Hematopoietic multipotent progenitor cell (in vitro differentiated cells): ENCODE measurements at regions not wholly inside any gene's neighbourhood (a gene's known extent, or its start where the extent isn't known, plus 50 kb on each side); places are given as distances from the start of the nearest gene placed in this dataset.
"Not testable (repeated sequence)": the region's sequence is repeated elsewhere in the genome, so short reads cannot be mapped to it uniquely, and the experiment has no call there.

Experiments
- DNase-seq, 3 donors: peaks; one replicate each; pipeline ENCODE4 v3.0.0-alpha.2; 2011 to 2015; ENCODE audit warnings: low read depth in 2 of 3, low spot score in 2 of 3

DNA sequence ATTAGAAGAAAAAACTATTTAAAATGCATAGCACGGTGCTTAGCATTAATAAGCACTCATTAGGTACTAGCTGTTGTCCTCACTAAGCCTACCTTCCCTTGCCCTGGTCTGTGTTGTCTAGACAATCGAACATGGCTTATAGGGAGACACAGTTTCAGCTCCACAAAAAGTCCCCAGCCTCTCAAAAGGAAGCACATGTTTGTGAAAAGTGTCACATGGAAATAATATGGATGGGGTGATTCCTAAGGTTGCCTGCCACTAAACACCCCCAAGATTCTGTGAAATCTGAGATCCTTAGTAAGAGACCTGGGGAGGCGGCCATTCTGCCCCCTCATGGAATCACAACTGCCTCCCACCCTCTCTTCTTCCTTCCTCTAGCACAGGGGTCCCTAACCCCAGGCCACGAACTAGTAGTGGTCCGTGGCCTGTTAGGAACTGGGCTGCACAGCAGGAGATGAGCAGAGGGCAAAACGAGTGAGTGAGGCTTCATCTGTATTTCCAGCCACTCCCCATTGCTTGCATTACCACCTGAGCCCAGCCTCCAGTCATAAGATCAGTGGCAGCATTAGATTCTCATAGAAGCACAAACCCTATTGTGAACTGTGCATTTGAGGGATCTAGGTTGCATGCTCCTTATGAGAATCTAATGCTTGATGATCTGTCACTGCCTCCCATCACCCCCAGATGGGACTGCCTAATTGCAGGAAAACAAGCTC is 59.6 kb upstream of the NDUFV2 start:
- no peak for DNase-seq

DNA sequence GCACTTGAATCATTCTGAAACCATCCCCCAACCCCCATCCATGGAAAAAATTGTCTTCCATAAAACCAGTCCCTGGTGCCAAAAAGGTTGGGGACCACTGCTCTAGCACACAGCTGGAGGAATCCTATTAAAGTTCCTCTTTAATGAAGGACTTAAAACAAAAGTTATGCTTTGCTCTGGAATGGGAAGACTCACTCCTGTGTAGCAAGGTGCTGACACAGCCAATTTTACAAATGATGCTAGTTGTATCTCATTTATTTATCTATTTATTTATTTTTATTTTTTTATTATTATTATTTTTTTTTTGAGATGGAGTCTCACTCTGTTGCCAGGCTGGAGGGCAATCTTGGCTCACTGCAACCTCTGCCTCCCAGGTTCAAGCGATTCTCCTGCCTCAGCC is 58.9 kb upstream of the NDUFV2 start:
- no peak for DNase-seq

DNA sequence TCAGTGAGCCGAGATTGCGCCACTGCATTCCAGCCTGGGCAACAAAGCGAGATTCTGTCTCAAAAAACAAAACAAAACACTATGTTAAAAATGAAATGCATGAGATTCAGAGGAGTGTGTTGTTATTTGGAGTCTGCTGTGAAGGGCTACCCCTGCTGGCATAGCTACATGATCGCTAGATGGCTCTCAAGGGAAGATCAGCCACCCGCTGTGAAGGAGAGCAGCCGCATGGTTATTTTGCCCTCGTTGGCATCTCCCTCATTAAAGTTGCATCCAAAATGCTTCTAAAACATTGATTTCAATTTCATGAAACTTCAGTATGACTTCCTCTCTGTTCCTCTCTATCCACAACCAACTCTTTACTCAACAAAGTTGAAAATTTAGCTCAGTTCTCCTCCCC is 54.8 kb upstream of the NDUFV2 start:
- DNase-seq: no peak

DNA sequence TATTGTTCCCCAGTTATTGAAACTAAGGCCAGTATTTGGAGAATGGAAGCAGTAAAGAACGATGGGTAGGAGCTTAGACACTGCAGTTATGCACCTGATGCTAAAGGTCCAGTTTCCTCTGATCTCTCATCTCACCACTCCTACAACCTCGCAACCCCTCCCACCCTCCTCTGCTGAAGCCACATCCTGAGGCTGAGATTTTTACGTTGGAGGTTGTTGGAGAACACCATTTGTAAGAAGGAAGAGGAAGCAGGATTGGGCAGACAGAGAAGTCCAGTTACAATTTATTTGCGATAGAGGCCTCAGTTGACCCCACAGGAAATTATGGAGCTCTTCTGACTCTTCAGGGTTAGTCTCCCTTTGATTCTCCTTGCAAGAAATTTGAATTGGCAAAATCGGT is 54.3 kb upstream of the NDUFV2 start:
- DNase-seq: no peak

DNA sequence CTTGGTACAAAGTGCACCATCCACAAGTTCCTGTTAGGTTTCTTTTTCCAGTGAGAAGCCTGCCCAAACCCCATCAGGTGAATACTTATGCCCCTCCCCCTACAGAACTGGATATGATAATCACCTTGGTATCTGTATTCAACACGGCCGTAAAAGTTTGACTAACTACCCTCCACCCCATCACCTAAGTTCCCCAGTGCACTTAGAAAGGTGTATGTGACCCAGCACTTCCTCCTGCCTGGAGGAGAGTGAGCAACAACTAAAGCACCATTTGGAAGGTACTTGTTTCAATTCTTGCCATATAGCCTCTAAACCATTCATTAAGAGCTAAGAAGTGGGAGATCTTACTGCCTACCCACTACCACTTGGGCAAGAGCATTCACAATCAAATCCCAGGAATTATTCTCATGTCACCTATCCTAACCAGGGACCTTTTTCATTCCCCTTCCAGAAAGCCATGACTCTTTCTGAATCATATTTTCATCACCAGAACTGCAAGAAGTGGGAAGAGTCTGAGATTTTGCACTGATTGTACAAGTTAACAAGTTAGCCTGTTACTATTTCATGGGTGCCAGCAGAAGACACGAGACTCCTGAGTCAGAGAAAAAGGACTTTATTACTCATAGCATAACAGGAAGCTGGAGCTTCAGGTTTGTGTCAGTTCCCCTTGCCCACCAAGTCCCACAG is 53.5 kb upstream of the NDUFV2 start:
- no peak for DNase-seq

DNA sequence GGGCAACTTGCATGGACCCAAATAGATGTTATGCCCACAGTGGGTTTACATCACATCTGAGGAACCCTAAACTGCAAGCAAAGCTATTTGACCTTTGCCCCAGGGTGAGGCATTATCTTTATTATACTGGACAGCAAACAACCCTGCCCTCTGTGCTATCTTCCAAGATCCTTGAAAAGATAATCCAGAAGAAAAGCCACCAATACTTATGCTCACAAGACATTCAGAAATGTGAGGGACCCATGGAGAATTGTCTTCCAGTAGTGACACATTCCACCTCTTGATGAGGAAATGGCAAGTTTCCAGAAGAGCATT is 53.0 kb upstream of the NDUFV2 start:
- no peak for DNase-seq

DNA sequence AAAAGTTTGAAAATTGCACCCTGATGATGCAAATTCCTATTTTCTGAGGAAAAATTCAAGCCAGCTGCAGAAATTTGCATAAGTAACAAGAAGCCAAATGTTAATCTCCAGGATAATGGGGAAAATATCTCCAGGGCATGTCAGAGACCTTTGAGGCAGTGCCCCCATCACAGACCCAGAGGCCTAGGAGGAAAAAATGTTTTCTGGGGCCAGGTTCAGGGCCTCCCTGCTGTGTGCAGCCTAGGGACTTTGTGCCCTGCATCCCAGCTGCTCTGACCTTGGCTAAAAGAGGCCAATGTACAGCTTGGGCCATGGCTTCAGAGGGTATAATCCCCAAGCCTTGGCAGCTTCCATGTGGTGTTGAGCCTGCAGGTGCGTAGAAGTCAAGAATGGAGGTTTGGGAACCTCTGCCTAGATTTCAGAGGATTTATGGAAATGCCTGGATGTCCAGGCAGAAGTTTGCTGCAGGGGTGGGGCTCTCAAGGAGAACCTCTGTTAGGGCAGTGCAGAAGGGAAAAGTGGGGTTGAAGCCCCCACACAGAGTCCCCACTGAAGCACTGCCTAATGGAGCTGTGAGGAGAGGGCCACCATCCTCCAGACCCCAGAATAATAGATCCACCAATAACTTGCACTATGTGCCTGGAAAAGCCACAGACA is 51.7 kb upstream of the NDUFV2 start:
- not testable (repeated sequence) for DNase-seq
